ENCODE measurements at regions not wholly inside any gene's neighbourhood (a gene's known extent, or its start where the extent isn't known, plus 50 kb on each side); places are given as distances from the start of the nearest gene placed in this dataset.

DNA sequence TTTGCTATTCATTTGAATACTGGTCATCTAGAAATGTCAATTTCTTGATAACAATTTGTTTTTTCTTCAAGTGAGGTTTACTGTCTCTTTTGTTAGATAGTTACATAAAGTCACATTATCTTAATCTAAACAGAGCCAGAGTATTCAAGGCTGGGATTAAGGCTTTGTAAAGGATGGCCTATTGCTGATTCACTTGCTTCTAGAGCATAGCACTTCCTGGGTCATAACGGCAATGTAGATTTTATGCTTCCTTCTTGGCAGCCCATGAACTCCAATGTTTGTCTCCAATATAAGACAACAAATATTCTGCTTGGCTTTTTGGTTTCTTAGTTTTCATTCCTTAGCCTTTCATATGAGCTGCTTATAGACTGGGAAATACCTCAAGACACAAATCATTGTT lies 2007.9 kb upstream of the CDH6 start:
- TF ChIP-seq, protein P1, sequence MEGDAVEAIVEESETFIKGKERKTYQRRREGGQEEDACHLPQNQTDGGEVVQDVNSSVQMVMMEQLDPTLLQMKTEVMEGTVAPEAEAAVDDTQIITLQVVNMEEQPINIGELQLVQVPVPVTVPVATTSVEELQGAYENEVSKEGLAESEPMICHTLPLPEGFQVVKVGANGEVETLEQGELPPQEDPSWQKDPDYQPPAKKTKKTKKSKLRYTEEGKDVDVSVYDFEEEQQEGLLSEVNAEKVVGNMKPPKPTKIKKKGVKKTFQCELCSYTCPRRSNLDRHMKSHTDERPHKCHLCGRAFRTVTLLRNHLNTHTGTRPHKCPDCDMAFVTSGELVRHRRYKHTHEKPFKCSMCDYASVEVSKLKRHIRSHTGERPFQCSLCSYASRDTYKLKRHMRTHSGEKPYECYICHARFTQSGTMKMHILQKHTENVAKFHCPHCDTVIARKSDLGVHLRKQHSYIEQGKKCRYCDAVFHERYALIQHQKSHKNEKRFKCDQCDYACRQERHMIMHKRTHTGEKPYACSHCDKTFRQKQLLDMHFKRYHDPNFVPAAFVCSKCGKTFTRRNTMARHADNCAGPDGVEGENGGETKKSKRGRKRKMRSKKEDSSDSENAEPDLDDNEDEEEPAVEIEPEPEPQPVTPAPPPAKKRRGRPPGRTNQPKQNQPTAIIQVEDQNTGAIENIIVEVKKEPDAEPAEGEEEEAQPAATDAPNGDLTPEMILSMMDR (IDR thresholded peaks at IDR 0.05) = no peak
- DNase-seq (ENCODE audit: low spot score) = no peak
- ATAC-seq (ENCODE audit: low FRiP score) = no peak

DNA sequence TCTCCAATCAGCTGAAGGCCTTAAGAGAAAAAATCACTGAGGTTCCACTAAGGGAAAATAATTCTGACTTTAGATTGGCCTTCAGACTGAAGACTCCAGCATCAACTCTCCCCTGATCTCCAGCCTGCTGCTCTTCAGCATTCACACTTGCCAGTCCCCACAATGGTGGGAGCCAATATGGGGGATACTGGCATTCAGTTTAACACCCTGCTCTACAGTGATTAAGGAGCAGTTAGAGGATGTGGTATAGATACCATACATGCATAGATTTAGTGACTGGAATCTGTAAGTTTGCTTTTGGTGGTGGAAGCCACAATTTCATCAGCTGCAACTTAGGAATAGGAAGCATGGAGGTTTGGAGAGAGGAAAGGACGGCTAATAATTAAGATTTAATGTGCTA lies 2017.7 kb upstream of the CDH6 start:
- TF ChIP-seq, protein P1 (IDR thresholded peaks at IDR 0.05) = no peak
- ATAC-seq (ENCODE audit: low FRiP score) (no peak), DNase-seq (ENCODE audit: low spot score) (no peak)

DNA sequence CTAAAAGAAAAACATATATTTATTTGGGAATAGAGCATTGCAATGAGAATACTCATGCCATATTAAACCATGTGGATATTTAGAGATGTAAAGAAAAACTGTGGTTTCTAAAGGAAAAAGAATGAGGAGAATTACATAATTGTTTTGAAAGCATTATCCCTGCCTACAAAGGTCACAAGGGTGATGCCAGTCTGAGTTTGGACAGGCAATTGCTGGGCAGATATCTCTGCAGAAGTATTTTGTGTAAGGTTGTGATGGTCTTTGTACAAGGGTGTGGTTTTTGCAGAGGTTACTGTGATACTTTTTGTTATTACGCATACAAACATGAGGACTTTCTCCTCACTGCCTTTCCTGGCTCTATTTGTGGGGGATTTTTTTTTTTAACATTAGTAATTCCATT lies 2022.9 kb upstream of the CDH6 start:
- DNase-seq (ENCODE audit: low spot score) (no peak), ATAC-seq (ENCODE audit: low FRiP score) (no peak)
- TF ChIP-seq, protein P1 (IDR thresholded peaks at IDR 0.05) = no peak

DNA sequence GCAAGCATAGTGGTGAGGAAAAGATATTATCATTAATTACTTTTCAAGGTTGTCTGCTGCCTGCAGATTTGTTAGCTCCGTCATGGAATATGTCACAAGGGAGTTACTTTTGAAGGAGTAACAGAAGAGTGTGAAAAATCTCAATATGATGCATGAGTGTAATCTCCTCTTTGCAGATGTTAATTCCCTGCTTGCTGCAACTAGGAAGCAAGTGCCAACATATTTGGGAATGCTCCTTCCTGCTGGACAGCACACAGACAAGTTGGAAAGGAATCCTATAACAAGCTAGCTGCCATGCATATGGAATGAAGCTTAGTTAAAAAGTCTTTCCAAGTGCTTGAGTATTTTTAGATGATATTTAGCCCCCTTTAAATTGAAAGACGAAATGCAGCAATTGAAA lies 2023.6 kb upstream of the CDH6 start:
- ATAC-seq (ENCODE audit: low FRiP score) (no peak), DNase-seq (ENCODE audit: low spot score) (no peak)
- TF ChIP-seq, protein P1 (IDR thresholded peaks at IDR 0.05) = no peak

DNA sequence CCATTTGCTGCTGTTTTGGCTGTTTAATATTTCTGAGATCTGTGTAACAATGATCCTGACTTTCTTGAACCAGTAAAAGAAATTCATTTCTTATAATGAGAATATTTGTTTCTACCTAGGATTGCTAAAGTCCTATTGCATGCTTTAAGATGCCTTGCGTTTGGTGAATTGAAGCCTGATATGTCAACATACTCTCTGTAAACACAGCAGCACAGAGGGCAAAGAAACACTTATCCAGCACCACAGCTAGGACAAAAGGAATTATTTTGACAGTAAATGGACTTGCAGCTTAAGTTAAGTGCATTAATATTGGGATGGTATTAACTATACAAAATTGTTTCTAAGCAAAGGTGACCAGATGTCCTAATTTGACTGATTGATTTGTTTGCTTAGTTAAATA lies 2031.2 kb upstream of the CDH6 start:
- TF ChIP-seq, protein P1 (IDR thresholded peaks at IDR 0.05) = no peak
- ATAC-seq (ENCODE audit: low FRiP score) = no peak
- DNase-seq (ENCODE audit: low spot score) = no peak

DNA sequence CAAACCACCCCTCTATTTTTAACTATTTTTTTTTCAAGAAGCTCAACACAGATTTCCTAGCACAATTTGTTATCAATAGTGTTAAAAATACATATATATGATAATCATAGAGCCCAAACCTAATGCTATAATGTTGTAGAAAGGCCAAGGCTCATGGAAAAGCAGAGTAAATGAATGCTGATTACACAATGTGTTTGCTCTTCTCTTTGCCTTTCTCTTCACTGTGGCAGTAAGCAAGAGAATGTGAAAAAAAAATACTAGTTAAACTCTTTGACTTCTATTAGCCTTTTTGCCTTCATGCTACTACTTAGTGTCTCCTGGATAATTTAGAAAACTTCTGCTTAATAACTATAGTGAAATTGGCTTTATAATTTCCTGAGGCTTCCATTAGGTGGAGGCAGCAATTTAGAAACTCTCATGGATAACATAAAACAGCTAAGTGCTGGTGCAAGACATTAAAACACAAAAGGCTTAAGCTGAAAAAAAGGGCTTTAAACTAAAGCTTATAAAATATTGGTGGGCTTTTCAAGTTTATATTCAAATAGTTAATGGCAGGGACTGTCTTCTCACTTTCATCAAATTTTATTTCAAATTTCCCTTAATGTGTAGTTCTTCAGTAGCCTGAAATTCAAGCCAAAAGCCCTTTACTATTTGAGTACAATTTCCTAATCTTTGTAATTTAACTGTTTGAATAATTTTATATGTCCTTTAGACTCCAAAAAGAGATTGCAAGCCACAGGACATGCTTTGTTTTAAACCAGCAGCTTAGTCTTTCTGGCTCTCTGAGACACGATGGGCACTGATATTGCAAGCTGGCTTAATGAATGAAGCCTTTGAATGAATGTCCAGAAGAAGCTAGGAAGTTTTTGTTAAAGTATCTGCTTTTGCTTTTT lies 2031.8 kb upstream of the CDH6 start:
- DNase-seq (ENCODE audit: low spot score) (no peak), ATAC-seq (ENCODE audit: low FRiP score) (no peak)
- TF ChIP-seq, protein P1 (IDR thresholded peaks at IDR 0.05) = no peak

DNA sequence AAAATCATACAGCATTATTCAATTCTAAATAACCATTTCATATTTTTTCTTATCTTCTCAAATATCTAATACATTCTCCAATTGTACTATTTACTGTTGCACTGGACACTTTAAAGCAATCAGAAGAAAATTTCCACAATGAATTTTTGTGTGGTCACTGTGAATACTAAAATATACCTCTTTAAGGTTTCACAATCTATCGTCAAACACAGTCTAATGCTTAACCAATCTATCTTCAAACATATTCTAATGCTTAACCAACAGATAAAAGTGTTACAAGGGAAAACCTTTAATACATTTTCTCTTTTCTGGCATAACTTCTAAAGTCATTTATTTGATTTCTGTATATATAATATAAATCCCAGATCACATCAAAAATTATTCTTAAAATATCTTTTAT lies 2035.5 kb upstream of the CDH6 start:
- ATAC-seq (ENCODE audit: low FRiP score) (no peak), DNase-seq (ENCODE audit: low spot score) (no peak)
- TF ChIP-seq, protein P1 (IDR thresholded peaks at IDR 0.05) = no peak
